Fibroblast of skin of scalp (primary cell): ENCODE measurements at regions not wholly inside any gene's neighbourhood (a gene's known extent, or its start where the extent isn't known, plus 50 kb on each side); places are given as distances from the start of the nearest gene placed in this dataset.

Experiments
- DNase-seq: peaks from one replicate; pipeline ENCODE4 v3.0.0-alpha.2; 2013

DNA sequence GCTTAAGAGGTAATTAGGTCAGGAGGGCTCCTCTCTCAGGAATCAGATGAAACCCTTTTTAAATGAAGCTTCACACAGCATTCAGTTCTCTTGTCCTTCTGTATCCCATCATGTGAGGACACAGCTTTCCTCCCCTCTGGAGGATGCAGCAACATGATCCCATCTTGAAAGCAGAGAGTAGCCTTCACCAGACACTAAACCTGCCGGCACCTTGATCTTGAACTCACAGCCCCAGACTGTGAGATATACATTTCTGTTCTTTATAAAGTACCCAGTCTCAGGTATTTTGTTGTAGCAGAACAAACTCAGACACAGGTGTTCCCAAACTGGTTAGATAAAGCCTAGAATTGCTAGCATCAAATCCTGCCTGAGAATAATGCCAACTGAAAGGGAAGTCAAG, 83.7 kb upstream of the PRICKLE2 start:
- DNase-seq = no peak

DNA sequence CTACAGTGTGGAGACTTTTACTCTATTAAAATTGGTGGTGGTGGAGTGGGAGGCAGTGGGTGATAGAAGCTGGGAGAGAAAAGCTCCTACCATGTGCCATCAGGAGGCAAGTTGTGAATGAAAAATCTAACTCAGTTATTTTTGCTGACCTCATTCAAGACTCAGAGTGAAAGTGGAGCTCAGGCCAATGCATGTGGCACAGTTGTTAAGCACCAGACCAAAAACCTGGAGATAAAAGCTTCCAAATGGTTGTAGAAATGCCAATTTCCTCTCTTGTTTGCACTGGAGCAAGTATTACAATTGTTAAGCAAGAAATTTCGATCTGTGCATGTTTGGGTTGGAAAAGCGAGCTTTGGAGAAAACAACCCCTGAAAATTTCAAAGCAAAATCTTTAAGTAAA, 81.5 kb upstream of the PRICKLE2 start:
- no peak for DNase-seq

DNA sequence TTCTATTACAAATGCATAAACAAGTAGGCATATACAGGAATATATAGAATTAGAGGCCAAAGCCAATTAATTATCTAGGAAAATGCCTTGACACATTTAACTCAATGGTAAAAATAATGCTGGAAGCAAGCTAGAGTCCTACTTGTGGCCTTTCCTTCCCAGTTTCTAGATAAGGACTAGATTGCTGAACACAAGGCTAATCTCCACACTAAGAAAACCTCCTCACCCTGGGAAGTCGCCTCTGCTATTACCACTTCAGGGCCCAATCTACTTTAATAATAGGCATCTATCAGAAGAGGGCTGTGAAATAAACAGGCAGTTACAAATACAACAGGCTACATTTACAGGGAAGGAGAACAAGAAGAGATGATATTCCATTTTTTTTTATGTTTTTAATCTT, 80.5 kb upstream of the PRICKLE2 start:
- no peak for DNase-seq

DNA sequence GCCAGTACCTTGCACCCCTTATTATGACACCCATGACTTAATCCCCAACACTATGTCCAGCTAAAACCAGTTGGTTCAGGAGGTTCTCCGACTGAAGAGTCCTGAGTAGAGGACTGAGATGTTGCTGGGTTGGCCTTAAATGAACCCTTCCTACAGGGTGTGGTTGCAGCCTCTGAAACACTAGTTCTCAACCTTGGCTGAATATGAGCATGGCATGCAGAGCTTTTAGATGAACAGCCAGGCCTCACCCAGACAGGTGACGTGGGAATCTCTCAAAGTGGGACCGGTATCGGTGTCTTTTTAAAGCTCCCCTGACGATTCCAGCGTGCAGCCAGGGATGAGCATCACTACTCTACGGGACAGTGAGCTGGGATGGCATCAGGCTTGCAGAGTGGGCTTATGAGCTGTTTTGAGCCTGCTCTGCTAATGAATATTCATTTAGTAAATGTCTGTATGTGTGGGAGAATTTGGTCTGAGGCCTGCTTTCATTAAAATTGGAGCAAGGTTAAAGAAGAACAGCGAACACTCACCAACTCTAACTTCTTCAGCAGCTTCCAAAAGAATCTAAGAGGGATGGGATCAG, 79.7 kb upstream of the PRICKLE2 start:
- DNase-seq = no peak

DNA sequence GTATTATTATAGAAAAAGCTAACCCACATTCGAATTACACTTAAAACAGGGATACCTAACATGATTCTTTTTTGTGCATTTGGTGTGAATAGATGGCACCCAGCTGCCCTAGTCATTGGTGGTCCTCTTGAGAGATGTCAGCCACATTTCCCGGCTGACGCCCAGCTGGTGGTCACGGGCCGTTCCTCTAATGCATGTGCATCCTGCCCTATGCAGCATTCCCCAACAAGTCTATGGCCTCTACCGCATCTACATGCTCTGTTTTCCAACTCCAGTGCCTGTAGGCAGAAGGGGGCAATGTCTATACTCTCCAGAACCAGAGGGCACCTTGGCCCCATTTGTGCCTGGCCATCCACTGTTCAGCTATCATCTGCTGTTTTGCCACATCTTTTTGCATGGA, 78.6 kb upstream of the PRICKLE2 start:
- no peak for DNase-seq

GRCh38 chr3:64303401-64303800, 78.1 kb upstream of the PRICKLE2 start:
- no peak for DNase-seq

DNA sequence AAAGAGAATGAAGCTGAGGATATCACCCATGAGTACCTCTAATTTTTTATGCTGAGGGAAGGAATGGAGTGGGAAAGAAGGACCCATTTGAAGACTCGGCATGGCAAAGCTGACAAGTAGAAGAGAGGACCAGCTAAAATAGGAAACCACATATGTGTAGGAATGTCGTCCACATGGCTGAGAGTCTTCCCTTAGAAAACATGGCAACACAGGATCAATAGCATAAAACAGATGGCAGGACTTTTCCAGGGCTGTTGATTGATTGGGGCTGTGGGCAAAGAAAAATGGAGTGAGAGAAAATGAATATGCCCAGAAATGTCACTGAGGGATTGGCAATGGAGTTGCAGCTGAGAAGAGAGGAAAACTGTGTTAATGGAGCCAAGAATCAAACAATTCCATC, 76.2 kb upstream of the PRICKLE2 start:
- no peak for DNase-seq

DNA sequence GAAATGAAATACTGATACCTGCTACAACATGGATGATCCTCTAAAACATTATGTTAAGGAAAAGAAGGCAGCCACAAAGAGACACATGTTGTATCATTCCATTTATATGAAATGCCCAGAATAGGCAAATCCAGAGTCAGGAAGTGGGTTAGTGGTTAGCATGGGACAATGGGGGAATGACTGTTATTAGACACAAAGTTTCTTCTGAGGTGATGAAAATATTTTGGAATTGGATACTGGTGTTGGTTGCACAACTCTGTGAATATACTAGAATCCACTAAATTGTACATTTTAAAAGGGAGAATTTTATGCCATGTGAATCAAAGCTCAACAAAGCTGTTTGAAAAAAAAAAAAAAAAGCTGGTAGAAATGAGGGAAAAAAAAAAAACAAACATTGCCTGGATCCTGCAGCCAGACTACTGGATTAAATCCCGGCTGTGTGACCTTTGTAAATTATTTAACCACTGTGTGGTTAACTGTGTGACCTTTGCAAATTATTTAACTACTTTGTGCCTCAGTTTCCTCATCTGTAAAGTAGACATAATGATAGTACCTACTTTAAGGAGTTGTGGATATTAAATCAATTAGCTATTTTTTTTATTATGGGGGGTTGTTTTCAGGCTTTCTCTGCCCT, 75.6 kb upstream of the PRICKLE2 start:
- peak; percentile 92 for DNase-seq

GRCh38 chr3:64299206-64299605, 73.9 kb upstream of the PRICKLE2 start:
- no peak for DNase-seq

DNA sequence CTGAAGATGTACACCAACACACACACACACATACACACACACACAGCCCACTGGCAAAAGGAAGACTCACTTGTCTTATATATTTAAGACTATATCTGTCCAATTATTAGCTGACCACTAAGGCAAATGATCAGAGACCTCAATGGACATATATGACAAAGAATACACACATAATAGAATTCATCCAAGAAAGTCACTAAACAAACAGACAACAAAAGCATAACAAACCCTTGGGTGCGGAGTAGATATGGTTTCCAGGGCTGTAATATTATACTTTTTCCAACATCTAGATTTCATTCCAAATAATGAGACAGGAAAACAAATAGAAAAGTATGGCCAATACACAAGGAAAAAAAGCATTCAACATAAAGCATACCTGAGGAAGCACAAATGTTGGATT, 72.3 kb upstream of the PRICKLE2 start:
- no peak for DNase-seq

- DNase-seq = peak; percentile 82
Measured at GRCh38 chr3:64295594-64295993, 70.3 kb upstream of the PRICKLE2 start.

DNA sequence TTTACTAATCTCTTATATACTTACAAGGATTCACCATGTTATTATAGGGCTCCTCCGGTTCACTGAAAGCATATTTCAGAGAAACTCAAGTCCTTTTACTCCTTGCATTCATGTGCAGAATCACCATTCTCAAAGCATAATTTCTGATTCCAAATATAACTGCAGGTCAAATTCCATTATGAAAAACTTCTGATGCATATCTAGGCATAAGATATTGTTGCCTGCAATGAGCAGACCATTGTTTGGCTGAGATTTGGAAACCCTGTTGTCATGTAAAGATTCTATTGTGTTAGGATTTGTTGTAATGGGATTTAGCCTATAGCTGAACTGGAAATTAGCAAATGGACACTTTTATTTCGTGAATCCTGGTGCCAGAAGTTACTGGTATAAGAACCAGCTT, 69.5 kb upstream of the PRICKLE2 start:
- no peak for DNase-seq

- no peak for DNase-seq
Measured at GRCh38 chr3:64293121-64293520, 67.9 kb upstream of the PRICKLE2 start.

DNA sequence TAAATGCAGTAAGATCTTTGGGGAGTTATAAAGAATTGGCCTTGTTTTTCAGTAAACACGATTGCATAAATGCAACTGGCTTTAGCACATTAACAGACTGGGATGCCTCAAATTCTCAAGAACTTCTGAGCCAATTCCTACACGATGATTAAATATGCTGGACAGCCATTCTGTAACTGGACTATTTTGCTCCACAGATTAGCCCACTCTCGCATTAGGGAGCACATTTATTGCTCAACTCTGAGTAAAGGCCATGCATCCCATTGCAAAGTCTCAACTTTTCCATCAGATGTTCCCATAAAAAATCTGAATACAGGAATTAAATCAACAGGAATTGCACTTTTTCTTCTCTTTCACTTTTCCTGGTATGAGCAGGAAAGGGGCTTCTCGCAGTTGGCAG, 66.7 kb upstream of the PRICKLE2 start:
- peak; percentile 72 for DNase-seq

- peak; percentile 92 for DNase-seq
Measured at GRCh38 chr3:64291345-64291744, 66.1 kb upstream of the PRICKLE2 start.

- DNase-seq = no peak
Measured at GRCh38 chr3:64290864-64291263, 65.6 kb upstream of the PRICKLE2 start.

DNA sequence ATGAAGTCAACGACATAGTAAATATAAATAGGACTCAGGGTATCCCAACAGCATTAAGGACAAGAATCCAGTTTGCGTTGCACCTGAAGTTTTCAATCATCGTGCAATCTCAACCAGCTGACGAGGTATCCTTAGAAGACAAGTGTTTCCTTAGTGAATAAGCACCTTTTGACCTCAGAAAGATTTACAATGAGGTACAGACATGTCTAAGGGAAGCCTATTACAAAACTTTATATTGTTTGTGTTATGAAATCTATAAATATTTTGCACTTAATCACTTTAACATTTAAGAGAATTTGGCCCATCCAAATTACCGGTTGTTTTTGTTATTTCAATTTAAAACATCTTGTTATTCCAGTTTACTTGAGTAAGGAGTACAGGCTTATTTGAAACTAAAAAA, 64.9 kb upstream of the PRICKLE2 start:
- no peak for DNase-seq

DNA sequence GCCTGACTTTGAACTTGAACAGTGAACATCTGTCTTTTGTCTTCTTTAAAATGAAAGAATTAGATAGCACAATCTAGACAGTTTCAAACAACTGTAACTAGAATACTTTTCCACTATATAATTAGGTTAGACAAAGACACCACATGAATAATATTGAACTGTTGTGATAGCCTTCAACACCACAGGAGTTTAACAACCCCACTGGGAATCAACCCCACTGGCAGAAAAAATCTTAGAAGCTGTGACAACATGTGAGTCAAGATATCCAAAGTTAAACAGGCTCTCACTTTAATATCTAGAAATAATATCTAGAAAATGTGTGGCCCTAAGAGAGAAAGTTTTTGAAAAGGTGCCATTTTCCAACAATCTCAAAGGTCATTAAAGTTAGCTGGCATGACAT, 64.4 kb upstream of the PRICKLE2 start:
- DNase-seq = peak; percentile 46

DNA sequence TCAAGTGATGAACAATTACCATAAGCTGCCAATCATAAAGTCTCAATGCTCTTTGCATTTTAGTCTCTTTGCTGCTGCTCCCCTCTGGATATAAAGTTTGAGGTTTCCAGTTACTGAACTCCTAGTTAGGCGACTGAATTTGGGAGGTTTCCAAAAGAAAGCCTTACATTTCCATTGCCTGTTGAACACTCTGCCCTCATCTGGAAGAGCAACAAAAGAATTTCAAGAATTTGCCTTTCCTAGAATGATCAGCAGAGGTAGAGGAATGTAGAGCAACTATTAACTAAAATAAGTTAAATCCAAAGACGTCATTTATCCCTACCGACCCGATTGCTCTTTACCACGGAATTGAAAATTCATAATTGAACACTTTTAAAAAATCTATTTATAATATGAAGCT, 53.4 kb upstream of the PRICKLE2 start:
- DNase-seq = peak; percentile 74

DNA sequence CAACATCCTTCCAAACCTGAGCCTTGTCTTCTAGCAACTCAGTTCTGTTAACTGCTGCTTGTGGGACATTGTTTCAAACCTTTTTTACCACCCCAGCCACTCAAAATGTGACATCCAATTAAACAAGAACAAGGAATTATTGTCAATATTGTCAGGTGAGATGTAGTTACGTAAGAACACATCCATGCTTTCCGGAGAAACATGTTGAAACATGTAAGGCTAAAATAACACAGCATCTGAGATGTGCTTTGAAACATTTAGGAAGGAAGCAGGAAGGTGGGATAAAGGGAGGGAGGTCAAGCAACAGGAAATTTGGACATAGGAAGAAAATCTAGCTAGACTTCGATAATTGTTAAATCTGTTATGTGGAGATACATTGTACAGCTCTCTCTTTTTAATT, 50.9 kb upstream of the PRICKLE2 start:
- DNase-seq = no peak
